Middle frontal gyrus (tissue), 1 donor: ENCODE measurements at regions not wholly inside any gene's neighbourhood (a gene's known extent, or its start where the extent isn't known, plus 50 kb on each side); places are given as distances from the start of the nearest gene placed in this dataset.
"Not testable (repeated sequence)": the region's sequence is repeated elsewhere in the genome, so short reads cannot be mapped to it uniquely, and the experiment has no call there.

Source experiments
- DNase-seq: peaks from one replicate; pipeline ENCODE4 v3.0.0-alpha.2; 2015; ENCODE audit warnings: low spot score; ENCODE audit errors: extremely low spot score

- no peak for DNase-seq
Measured at GRCh38 chr4:19531906-19532848, 719.5 kb upstream of the SLIT2 start.

GRCh38 chr4:19523964-19524363 is 727.7 kb upstream of the SLIT2 start:
- no peak for DNase-seq

- DNase-seq: no peak
Measured at GRCh38 chr4:19522966-19523365, 728.7 kb upstream of the SLIT2 start.

- DNase-seq: no peak
Measured at GRCh38 chr4:19520939-19521520, 730.7 kb upstream of the SLIT2 start.

GRCh38 chr4:19514276-19515070 is 737.2 kb upstream of the SLIT2 start:
- DNase-seq: no peak

GRCh38 chr4:19512086-19512485 is 739.6 kb upstream of the SLIT2 start:
- DNase-seq: no peak

GRCh38 chr4:19510993-19511392 is 740.7 kb upstream of the SLIT2 start:
- no peak for DNase-seq

- no peak for DNase-seq
Measured at GRCh38 chr4:19508442-19508841, 743.3 kb upstream of the SLIT2 start.

GRCh38 chr4:19497705-19498104 is 754.0 kb upstream of the SLIT2 start:
- DNase-seq: no peak

- DNase-seq: no peak
Measured at GRCh38 chr4:19496756-19497155, 754.9 kb upstream of the SLIT2 start.

GRCh38 chr4:19494961-19495360 is 756.7 kb upstream of the SLIT2 start:
- no peak for DNase-seq

- no peak for DNase-seq
Measured at GRCh38 chr4:19492606-19493005, 759.1 kb upstream of the SLIT2 start.

- no peak for DNase-seq
Measured at GRCh38 chr4:19486400-19486799, 765.3 kb upstream of the SLIT2 start.

- no peak for DNase-seq
Measured at GRCh38 chr4:19478791-19479190, 772.9 kb upstream of the SLIT2 start.

GRCh38 chr4:19473569-19473968 is 778.1 kb upstream of the SLIT2 start:
- DNase-seq: no peak

GRCh38 chr4:19472666-19473065 is 779.0 kb upstream of the SLIT2 start:
- DNase-seq: no peak

- DNase-seq: not testable (repeated sequence)
Measured at GRCh38 chr4:19470001-19470400, 781.7 kb upstream of the SLIT2 start.

GRCh38 chr4:19462117-19462516 is 789.6 kb upstream of the SLIT2 start:
- no peak for DNase-seq

- DNase-seq: no peak
Measured at GRCh38 chr4:19455850-19456602, 795.7 kb upstream of the SLIT2 start.

GRCh38 chr4:19455196-19455595 is 796.5 kb upstream of the SLIT2 start:
- no peak for DNase-seq

GRCh38 chr4:19438233-19438632 is 813.5 kb upstream of the SLIT2 start:
- no peak for DNase-seq
